Activated naive CD8-positive, alpha-beta T cell (primary cell): ENCODE measurements at regions not wholly inside any gene's neighbourhood (a gene's known extent, or its start where the extent isn't known, plus 50 kb on each side); places are given as distances from the start of the nearest gene placed in this dataset.

ENCODE experiments used
- H3K27ac Mint-ChIP-seq: one replicate; pipeline ENCODE4 v1.8.0; 2021; ENCODE audit warnings: mixed read lengths
- H3K27me3 Mint-ChIP-seq: one replicate; pipeline ENCODE4 v1.8.0; 2021; ENCODE audit warnings: mixed read lengths
- H3K36me3 Mint-ChIP-seq: one replicate; pipeline ENCODE4 v1.8.0; 2021; ENCODE audit warnings: mixed read lengths
- H3K4me1 Mint-ChIP-seq: one replicate; pipeline ENCODE4 v1.8.0; 2021; ENCODE audit warnings: low read depth, mixed read lengths
- H3K4me3 Mint-ChIP-seq: one replicate; pipeline ENCODE4 v1.8.0; 2021; ENCODE audit warnings: mild to moderate bottlenecking, mixed read lengths
- H3K9me3 Mint-ChIP-seq: one replicate; pipeline ENCODE4 v1.8.0; 2021; ENCODE audit warnings: low read depth, mixed read lengths

GRCh38 chr6:81694855-81695254 is 57.6 kb downstream of the TENT5A start:
- H3K36me3 Mint-ChIP-seq: no peaks in the 10 kb centered on the region
- no peaks in the 10 kb centered on the region for H3K9me3 Mint-ChIP-seq
- H3K27me3 Mint-ChIP-seq: no peaks in the 10 kb centered on the region
- no peaks in the 10 kb centered on the region for H3K4me1 Mint-ChIP-seq
- no peak overlapping the region for H3K4me3 Mint-ChIP-seq
- no peak overlapping the region for H3K27ac Mint-ChIP-seq

GRCh38 chr6:81694207-81694606 is 58.3 kb downstream of the TENT5A start:
- no peaks in the 10 kb centered on the region for H3K36me3 Mint-ChIP-seq
- H3K27ac Mint-ChIP-seq: no peak overlapping the region
- H3K9me3 Mint-ChIP-seq: no peaks in the 10 kb centered on the region
- no peaks in the 10 kb centered on the region for H3K27me3 Mint-ChIP-seq
- H3K4me3 Mint-ChIP-seq: no peak overlapping the region
- no peaks in the 10 kb centered on the region for H3K4me1 Mint-ChIP-seq

DNA sequence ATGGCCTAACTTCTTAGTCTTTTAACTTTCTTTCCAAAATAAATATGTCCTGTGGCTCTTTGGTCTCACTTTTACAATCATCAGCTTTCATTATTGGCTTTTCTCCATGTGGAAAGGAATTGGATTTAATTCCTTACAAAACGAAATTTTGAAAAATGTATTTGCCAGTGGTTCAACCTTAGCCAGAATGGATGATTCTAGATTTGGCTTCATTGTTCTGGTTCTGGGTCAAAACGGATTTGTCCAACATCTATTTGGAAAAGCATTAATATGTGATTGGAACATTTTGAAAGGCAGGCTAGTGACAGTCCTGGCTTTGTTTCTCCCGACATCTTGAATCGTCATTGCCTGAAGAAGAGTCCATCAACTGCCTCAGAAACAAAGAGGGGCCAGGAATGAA is 59.2 kb downstream of the TENT5A start:
- Mint-ChIP-seq H3K9me3 (no peaks in the 10 kb centered on the region), H3K4me1 (no peaks in the 10 kb centered on the region), H3K36me3 (no peaks in the 10 kb centered on the region), H3K27ac (no peak overlapping the region), H3K4me3 (no peak overlapping the region), H3K27me3 (no peaks in the 10 kb centered on the region)

DNA sequence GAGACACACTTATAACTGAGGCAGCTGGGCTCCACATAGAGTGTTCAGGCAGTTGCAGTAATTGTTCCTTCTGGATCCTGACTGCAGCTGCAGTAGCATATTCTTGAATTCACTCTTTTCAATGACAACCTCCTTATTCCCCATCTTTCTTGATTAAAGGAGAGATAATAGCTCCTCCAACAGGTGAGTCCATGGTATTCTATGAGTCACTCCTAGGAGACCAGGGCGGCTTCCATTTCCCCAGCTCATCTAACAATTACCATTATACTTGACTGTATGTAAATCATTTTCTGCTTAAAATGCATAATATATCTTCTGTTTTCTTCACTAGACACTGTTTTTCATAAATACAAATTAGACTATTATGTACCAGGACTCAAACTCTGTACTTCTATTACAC is 62.4 kb downstream of the TENT5A start:
- no peaks in the 10 kb centered on the region for H3K36me3 Mint-ChIP-seq
- no peak overlapping the region for H3K27ac Mint-ChIP-seq
- no peaks in the 10 kb centered on the region for H3K27me3 Mint-ChIP-seq
- no peaks in the 10 kb centered on the region for H3K9me3 Mint-ChIP-seq
- H3K4me1 Mint-ChIP-seq: no peaks in the 10 kb centered on the region
- no peak overlapping the region for H3K4me3 Mint-ChIP-seq

- H3K9me3 Mint-ChIP-seq: no peaks in the 10 kb centered on the region
- H3K4me3 Mint-ChIP-seq: no peak overlapping the region
- no peaks in the 10 kb centered on the region for H3K36me3 Mint-ChIP-seq
- no peaks in the 10 kb centered on the region for H3K27me3 Mint-ChIP-seq
- H3K27ac Mint-ChIP-seq: no peak overlapping the region
- H3K4me1 Mint-ChIP-seq: no peaks in the 10 kb centered on the region
Measured at GRCh38 chr6:81689580-81689979, 62.9 kb downstream of the TENT5A start.

GRCh38 chr6:81683912-81684311 is 68.6 kb downstream of the TENT5A start:
- no peaks in the 10 kb centered on the region for H3K27me3 Mint-ChIP-seq

GRCh38 chr6:81682858-81683620 is 69.4 kb downstream of the TENT5A start:
- no peaks in the 10 kb centered on the region for H3K36me3 Mint-ChIP-seq

More at GRCh38 chr6:81683912-81684311, 68.6 kb downstream of the TENT5A start:
- Mint-ChIP-seq H3K9me3 (no peaks in the 10 kb centered on the region), H3K4me1 (no peaks in the 10 kb centered on the region), H3K27ac (no peak overlapping the region), H3K36me3 (no peaks in the 10 kb centered on the region), H3K4me3 (no peak overlapping the region)

GRCh38 chr6:81682235-81682795 is 70.2 kb downstream of the TENT5A start:
- Mint-ChIP-seq H3K27me3 (no peaks in the 10 kb centered on the region), H3K4me3 (no peak overlapping the region), H3K27ac (no peak overlapping the region), H3K4me1 (no peaks in the 10 kb centered on the region), H3K36me3 (peaks cover 3% of the 10 kb centered on the region), H3K9me3 (no peaks in the 10 kb centered on the region)

More at GRCh38 chr6:81682858-81683620, 69.4 kb downstream of the TENT5A start:
- Mint-ChIP-seq H3K4me1 (no peaks in the 10 kb centered on the region), H3K4me3 (no peak overlapping the region), H3K27ac (no peak overlapping the region), H3K9me3 (no peaks in the 10 kb centered on the region), H3K27me3 (no peaks in the 10 kb centered on the region)

GRCh38 chr6:81669445-81669844 is 83.0 kb downstream of the TENT5A start:
- H3K27me3 Mint-ChIP-seq: no peaks in the 10 kb centered on the region
- no peak overlapping the region for H3K27ac Mint-ChIP-seq
- H3K4me1 Mint-ChIP-seq: no peaks in the 10 kb centered on the region
- peaks cover 5% of the 10 kb centered on the region for H3K9me3 Mint-ChIP-seq
- peaks cover 9% of the 10 kb centered on the region for H3K36me3 Mint-ChIP-seq
- no peak overlapping the region for H3K4me3 Mint-ChIP-seq

DNA sequence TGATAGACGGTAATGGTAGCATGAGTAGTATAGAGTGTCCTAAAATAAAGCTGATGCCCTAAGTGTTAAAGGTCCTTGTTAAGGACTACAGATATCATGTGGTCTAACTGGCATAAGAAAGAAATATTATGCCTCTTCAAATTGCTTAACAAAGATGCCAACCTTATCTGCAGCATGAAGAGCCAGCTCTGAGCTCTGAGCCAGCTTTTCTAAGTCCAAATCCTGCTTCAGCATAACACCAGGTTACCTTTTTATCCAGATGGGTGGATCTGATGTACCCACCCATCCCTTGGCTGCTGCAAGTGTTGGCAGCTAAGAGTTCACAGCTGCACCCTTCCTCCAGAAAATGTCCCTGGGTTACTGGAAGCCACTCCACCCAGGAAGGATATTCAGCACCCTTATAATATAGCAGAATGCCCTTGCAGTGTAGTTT is 83.8 kb downstream of the TENT5A start:
- Mint-ChIP-seq H3K4me1 (no peaks in the 10 kb centered on the region), H3K36me3 (peaks cover 6% of the 10 kb centered on the region), H3K4me3 (no peak overlapping the region), H3K27me3 (no peaks in the 10 kb centered on the region), H3K9me3 (peaks cover 4% of the 10 kb centered on the region), H3K27ac (no peak overlapping the region)

GRCh38 chr6:81666481-81666880 is 86.0 kb downstream of the TENT5A start:
- H3K27me3 Mint-ChIP-seq: no peaks in the 10 kb centered on the region
- peaks cover 4% of the 10 kb centered on the region for H3K36me3 Mint-ChIP-seq
- no peaks in the 10 kb centered on the region for H3K4me1 Mint-ChIP-seq
- no peak overlapping the region for H3K4me3 Mint-ChIP-seq
- no peak overlapping the region for H3K27ac Mint-ChIP-seq
- peaks cover 3% of the 10 kb centered on the region for H3K9me3 Mint-ChIP-seq

DNA sequence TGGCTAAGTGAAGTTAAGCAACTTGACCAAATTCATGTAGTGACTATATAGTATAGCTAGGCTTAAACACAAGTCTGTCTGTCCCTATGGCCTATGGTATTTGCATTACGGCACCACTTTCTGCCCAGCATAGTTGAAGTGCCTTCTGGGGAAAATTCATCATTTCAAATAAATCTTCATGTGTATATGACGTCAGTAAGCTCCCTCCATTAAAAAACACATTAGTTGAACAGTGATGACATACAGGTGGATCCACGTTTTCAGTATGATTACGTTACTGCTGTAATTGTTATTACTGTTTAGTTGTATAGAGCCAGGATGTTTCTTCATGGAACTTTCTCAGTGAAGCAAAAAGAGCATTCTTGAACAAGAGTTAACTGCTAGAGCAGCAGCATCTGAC is 96.2 kb downstream of the TENT5A start:
- H3K4me1 Mint-ChIP-seq: no peaks in the 10 kb centered on the region
- no peaks in the 10 kb centered on the region for H3K36me3 Mint-ChIP-seq
- H3K27me3 Mint-ChIP-seq: no peaks in the 10 kb centered on the region
- H3K4me3 Mint-ChIP-seq: no peak overlapping the region
- no peaks in the 10 kb centered on the region for H3K9me3 Mint-ChIP-seq
- no peak overlapping the region for H3K27ac Mint-ChIP-seq

DNA sequence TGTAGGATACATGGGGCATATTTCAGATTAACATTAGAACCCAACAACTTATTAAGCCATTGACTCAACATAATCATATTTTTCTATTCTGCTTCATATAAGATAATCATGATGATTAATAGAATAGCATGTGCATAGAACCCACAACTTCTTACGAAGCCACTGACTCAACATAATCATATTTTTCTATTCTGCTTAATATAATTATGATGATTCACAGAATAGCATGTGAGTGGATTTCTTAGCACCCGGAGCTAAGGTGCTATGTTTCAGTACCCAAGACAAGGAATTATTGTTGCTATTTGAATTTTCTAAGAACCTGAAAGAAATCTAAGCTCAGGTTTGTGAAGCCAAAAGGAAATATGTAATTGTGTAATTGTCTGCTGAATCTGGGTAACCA is 96.8 kb downstream of the TENT5A start:
- Mint-ChIP-seq H3K36me3 (no peaks in the 10 kb centered on the region), H3K27ac (no peak overlapping the region), H3K4me3 (no peak overlapping the region), H3K4me1 (no peaks in the 10 kb centered on the region), H3K9me3 (no peaks in the 10 kb centered on the region), H3K27me3 (no peaks in the 10 kb centered on the region)

DNA sequence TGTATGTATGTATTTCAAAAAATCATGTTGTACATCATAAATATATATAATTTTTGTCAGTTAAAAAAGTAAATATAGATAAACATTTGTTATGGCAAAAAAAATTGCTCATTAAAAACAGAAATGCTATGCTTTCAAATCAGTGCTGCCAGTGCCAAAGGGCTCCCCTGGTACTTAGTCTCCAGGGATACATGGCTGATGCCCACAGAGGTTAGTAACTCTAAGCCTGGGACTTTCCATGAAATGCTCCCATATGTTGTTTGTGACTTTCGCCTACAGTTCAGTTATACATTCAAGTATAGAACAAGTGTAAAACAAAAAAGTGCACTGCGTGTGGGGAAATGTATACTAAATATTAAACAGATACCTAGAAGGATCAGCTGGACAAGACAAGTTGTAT is 104.0 kb downstream of the TENT5A start:
- no peaks in the 10 kb centered on the region for H3K9me3 Mint-ChIP-seq
- H3K4me3 Mint-ChIP-seq: no peak overlapping the region
- no peaks in the 10 kb centered on the region for H3K4me1 Mint-ChIP-seq
- no peaks in the 10 kb centered on the region for H3K27me3 Mint-ChIP-seq
- no peaks in the 10 kb centered on the region for H3K36me3 Mint-ChIP-seq
- no peak overlapping the region for H3K27ac Mint-ChIP-seq

DNA sequence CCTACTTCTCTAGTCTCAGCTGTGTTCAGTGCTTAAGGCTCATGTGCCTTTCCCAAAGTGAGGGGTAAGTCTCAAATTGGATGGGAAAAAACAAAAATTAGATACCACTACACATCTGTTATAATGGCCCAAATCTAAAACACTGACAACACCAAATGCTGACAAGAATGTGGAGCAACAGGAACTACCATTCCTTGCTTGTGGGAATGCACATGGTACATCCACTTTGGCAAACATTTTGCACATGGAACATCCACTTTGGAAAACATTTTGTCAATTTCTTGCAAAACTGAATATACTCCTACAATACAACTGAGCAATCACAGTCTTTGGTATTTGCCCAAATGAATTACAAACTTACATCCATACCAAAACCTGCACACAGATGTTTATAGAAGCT is 109.3 kb downstream of the TENT5A start:
- Mint-ChIP-seq H3K4me3 (no peak overlapping the region), H3K36me3 (peaks cover 4% of the 10 kb centered on the region), H3K9me3 (no peaks in the 10 kb centered on the region), H3K27ac (no peak overlapping the region), H3K27me3 (no peaks in the 10 kb centered on the region), H3K4me1 (no peaks in the 10 kb centered on the region)

DNA sequence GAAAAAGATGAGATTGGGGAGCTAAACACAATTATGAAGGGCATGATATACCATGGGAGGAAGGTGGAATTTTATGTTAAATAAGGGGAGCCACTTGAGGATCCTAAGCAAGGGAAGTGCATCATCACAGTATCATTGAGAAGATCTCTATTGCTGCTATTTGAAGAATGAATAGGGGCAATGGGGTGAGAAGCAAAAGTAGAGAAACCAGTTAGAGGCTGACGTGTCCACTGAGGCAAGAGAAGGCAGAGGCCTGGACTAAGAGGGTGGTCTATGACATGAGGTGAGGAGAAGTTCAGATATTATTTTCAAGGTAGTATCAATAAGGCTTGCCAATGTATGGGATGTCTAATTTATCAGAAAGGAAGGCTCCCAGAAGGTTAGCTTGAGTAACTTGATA is 111.6 kb downstream of the TENT5A start:
- H3K4me1 Mint-ChIP-seq: no peaks in the 10 kb centered on the region
- no peak overlapping the region for H3K27ac Mint-ChIP-seq
- H3K4me3 Mint-ChIP-seq: no peak overlapping the region
- H3K9me3 Mint-ChIP-seq: no peaks in the 10 kb centered on the region
- H3K36me3 Mint-ChIP-seq: peaks cover 4% of the 10 kb centered on the region
- H3K27me3 Mint-ChIP-seq: no peaks in the 10 kb centered on the region
